HG03520 (cell line): ENCODE measurements at regions not wholly inside any gene's neighbourhood (a gene's known extent, or its start where the extent isn't known, plus 50 kb on each side); places are given as distances from the start of the nearest gene placed in this dataset.

Source experiments
- ATAC-seq: cut with Tn5 transposase; IDR thresholded peaks from one replicate; pipeline ENCODE4 v1.9.1; 2021; ENCODE audit warnings: mild to moderate bottlenecking, moderate library complexity; ENCODE audit not compliant: unreplicated experiment

- no peak for ATAC-seq
Measured at GRCh38 chrX:14194711-14195110, 165.0 kb upstream of the GEMIN8 start.

GRCh38 chrX:14193547-14193946 lies 163.9 kb upstream of the GEMIN8 start:
- ATAC-seq = no peak

- ATAC-seq = no peak
Measured at GRCh38 chrX:14173873-14174272, 144.2 kb upstream of the GEMIN8 start.

GRCh38 chrX:14164828-14165227 lies 135.1 kb upstream of the GEMIN8 start:
- ATAC-seq = no peak

DNA sequence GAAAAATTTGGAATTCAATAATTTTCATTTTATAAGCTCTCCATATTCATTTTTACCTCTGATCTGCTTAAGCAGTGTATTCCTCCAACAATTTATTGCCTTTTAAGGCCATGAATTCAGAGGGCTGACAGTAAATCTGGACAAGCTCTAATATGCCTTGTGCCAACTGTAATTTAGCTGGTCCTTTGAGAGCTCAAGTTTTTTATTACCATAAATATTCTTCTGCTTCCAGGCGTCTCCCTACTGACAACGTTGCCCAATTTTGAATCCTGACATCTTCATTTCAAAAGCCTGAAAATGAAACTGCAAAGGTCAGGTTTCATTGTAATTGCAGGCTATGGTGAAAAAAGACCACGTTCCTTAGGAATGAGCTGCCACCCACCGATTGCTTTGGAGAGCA lies 95.8 kb upstream of the GEMIN8 start:
- no peak for ATAC-seq

- ATAC-seq = no peak
Measured at GRCh38 chrX:14124562-14124961, 94.9 kb upstream of the GEMIN8 start.

DNA sequence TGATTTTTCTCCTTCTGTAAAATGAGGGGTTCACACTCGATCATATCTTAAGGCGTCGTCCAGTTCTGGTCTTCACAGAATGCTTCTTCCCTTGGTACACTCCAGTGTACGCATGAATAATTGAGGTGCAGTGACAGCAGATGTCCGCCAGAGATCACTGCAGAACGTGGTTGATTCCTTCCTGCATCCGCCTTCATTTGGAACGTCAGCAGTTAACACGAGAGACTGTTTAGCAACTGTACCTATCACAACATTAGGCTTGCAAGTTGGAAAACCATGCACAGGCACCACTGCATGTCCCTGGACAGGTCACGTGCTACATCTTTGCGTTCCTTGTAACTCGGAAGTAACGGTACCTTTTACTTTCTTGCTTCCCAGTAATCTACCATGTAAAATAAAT lies 66.0 kb upstream of the GEMIN8 start:
- ATAC-seq = peak; percentile 96

DNA sequence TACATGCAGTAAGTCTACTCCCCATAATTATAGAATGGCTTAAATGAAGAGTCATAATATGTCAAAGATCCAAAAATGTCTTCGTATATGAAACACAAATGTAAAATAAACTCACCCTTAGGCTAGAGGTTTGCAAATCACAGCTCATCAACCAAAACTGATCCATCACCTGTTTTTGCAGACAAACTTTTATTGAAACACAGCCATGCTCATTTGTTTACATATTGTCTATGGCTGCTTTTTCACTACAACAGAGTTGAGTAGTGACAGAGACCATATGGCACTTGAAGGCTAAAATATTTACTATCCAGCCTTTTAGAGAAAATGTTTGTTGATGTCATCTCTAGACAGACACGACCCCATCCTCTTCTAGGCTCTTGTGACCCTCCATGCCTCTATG lies 64.5 kb upstream of the GEMIN8 start:
- ATAC-seq = no peak

DNA sequence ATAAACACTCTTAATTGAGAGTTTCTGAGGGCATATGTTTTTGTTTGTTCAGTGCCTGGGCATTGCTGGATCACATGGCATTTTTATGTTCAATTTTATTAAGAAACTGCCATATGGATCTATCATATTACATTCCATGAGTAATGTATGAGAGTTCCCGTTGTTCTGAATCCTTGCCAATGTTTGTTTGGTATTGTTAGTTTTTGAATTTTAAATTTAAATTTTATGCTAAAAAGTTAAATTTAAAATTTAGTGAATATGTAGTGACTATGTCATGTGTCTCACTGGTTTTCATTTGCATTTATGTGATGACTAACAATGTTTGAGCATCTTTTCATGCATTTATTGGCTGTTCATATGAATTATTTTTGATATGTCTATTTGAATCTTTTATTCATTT lies 54.8 kb upstream of the GEMIN8 start:
- no peak for ATAC-seq

GRCh38 chrX:14083783-14084182 lies 54.1 kb upstream of the GEMIN8 start:
- no peak for ATAC-seq

DNA sequence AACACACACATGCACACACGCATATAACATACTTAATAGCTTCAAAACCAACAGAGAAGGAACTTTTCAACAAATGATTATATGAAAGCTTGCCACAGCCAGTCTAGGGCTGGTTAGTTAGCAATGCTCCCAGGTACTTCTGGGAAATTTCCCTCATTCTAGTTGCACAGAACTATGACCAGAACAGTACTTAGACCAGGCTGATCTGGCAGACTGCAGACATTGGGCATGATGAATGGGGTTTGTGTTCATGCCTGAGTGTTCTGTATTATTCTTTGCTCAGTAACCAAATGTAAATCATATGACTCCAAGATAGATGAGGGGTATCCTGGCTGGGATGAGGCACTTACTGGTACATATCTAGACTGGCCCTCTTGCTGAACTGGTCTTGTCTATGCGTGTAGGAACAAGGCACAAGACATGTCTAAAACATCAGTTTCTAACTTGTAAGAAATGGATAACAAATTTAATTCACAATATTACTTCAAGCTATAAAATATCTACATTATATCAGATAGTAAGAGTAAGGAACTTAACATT lies 50.3 kb upstream of the GEMIN8 start:
- no peak for ATAC-seq
